VCaP (cell line): ENCODE measurements at regions not wholly inside any gene's neighbourhood (a gene's known extent, or its start where the extent isn't known, plus 50 kb on each side); places are given as distances from the start of the nearest gene placed in this dataset.

Source experiments
- H3K27ac ChIP-seq: fragments of 450-650 bp; 2 replicates; pipeline ENCODE4 v1.5.1; 2017
- TF ChIP-seq, protein P1 (sequence below): fragments of 450-650 bp; conservative IDR thresholded peaks from 2 replicates; pipeline ENCODE4 v1.5.1; 2017; ENCODE audit warnings: mild to moderate bottlenecking, moderate library complexity

DNA sequence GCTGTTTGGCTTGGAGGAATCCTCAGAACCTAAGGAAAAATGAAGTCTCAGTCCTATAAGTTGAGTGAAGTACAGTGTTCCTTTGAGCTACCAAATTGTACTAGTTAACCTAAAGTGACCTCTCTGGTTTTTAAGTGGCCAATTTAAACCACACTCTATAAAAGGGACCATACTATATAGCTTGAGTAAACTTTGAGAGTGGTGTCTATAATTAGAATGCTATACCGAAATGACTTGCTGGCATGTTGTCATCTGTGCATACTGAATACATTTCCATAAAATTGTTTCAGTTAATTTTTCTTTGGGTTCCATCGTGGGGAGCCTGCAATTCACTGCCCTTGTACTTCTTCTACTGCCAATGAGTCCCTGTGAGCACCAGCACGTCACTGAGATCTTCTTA, 151.1 kb downstream of the DKK1 start:
- H3K27ac ChIP-seq: no peak overlapping the region
- TF ChIP-seq, protein P1, sequence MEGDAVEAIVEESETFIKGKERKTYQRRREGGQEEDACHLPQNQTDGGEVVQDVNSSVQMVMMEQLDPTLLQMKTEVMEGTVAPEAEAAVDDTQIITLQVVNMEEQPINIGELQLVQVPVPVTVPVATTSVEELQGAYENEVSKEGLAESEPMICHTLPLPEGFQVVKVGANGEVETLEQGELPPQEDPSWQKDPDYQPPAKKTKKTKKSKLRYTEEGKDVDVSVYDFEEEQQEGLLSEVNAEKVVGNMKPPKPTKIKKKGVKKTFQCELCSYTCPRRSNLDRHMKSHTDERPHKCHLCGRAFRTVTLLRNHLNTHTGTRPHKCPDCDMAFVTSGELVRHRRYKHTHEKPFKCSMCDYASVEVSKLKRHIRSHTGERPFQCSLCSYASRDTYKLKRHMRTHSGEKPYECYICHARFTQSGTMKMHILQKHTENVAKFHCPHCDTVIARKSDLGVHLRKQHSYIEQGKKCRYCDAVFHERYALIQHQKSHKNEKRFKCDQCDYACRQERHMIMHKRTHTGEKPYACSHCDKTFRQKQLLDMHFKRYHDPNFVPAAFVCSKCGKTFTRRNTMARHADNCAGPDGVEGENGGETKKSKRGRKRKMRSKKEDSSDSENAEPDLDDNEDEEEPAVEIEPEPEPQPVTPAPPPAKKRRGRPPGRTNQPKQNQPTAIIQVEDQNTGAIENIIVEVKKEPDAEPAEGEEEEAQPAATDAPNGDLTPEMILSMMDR: no peak

DNA sequence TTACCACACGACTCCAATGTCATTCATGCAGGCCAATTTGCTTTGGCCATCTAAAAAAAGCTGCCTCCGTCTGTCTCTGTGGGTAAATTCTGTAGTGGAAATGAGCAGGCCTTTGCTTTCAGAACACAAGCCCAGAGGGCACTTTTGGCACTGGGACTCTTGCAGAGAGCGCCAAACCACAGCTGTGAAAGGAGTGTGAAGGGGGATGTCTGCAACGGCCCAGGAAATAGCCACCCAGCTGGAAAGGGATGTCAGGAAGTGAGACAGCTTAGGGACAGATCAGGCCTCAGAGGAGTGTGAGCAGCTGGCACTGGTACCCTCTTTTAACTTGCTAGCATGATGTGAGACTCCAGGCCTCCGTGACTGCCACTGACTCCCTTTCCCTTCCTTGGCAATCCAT, 152.4 kb downstream of the DKK1 start:
- no peak overlapping the region for H3K27ac ChIP-seq
- TF ChIP-seq, protein P1: no peak

DNA sequence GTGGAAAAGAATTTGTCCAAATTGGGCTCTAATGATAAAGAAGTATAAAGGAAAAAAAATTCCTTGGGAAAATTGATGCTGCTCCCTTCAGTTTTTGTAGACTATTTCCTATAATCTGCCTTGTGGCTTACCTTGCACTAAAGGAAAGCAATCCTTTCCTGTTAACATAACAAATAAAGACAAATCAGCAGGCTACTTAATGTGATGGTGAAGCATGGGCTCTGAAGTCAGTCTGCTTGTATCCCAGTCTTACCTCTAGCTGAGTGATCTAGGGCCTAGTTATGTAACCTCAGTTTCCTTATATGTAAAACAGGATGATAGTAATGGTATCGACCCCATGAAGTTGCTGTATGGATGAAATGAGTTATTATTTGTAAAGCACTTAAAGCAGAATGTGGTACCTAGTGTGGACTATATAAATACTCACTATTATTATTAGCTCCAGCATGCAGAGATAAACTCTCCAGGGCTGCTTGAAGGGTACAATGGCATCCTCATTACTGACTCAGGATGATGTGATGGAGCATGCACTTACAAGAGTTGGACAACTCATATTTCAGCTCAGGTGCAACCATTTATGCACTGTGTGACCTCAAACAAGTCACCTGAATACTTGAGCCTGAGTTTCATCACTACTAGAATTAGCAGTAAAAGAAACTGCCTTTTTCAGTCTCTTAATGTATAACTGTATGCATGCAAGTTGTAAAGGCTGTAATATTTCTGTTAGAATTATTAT, 156.1 kb downstream of the DKK1 start:
- TF ChIP-seq, protein P1: no peak
- no peak overlapping the region for H3K27ac ChIP-seq

DNA sequence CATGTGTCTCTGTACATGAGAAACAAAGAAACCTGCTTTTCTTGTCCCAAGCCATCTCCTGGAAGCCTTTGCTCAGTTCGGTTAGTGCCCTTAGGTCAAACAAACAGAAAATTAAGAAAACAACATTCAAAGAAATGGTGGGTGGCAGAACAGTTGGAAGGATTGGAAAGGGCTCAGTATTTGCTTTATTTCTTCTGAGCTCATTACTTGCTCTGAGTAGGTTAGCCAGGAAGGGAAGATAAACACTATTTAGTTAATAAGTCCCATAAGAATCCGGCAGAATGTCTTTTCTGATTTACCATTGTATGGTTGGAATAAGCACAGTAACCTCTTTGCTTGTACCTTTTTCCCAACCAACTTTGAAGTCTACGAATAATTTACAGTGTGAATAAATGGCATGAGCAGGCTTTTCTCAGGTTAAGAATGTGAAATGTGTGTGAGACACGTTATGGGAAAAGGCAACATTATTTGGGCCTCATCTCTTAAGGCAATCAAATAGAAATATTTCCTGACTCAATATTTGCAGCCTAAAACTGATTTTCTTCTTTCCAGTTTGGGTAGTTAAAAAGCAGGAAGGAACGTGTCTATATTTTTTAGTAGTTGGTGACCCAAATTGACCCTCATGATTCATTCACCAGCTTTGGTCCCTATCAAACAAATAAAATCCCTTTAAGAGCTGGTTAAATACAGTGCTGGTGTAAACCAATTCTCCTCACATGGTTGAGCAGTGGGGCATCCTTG, 158.5 kb downstream of the DKK1 start:
- TF ChIP-seq, protein P1: no peak

DNA sequence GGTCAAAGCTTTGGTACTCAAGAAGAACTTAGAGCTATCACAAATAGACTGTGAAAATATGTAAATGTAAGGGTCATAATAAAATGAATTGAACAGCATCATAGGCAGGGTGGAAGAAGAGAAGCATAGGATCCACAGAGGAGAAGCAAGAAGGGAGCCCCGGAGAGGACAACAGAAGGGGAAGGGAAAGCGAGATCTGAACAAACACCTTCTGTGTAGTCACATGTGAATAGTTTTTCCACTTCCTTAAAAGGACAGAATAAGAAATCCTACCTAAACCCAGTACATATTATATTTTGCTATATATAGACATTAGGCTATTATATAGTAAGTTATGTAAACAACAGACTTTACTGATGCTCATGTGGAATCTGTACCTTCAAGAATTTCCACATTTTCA, 160.2 kb downstream of the DKK1 start:
- H3K27ac ChIP-seq: no peak overlapping the region
- TF ChIP-seq, protein P1: no peak

More for the DNA sequence above, 158.5 kb downstream of the DKK1 start:
- H3K27ac ChIP-seq: no peak overlapping the region

DNA sequence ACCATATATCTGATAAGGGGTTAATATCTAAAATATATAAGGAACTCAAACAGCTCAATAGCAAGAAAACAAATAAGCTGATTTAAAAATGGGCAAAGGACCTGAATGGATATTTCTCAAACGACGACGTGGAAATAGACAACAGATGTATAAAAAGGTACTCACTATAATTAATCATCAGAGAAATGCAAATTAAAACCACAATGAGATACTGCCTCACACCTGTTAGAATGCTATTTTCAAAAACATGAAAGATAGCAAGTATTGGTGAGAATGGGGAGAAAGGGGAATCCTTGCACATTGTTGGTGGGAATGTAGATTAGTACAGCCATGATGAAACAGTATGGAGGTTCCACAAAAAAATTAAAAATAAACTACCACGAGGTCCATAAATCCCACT, 163.2 kb downstream of the DKK1 start:
- no peak overlapping the region for H3K27ac ChIP-seq
- TF ChIP-seq, protein P1: no peak

DNA sequence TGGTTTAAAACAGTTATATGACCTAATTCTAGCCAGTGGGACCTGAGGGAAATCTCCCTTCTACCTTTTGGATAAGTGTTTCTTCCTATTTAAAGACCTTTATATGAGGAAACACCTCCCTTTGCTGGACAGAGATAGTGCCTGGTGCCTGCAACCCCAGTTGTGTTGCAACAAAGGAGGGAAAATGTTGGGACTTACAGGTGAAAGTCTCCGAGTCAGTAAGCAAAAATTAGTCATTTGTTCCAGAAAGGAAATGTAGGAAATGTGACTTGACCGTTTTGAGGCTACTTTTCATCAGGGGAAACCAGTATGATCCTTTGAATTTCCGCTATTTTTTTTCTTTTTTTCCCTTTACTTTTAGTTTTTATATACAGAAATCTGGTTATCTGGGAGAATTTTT, 165.5 kb downstream of the DKK1 start:
- TF ChIP-seq, protein P1: no peak
- H3K27ac ChIP-seq: no peak overlapping the region
